Epithelial cell of esophagus (primary cell): ENCODE measurements at regions not wholly inside any gene's neighbourhood (a gene's known extent, or its start where the extent isn't known, plus 50 kb on each side); places are given as distances from the start of the nearest gene placed in this dataset.

Source experiments
- DNase-seq: peaks from one replicate; pipeline ENCODE4 v3.0.0; 2010; ENCODE audit warnings: low read depth
- H3K4me3 ChIP-seq: 2 replicates; pipeline ENCODE4 v1.5.1; 2011; ENCODE audit warnings: mild to moderate bottlenecking, low read length, control low read depth
- TF ChIP-seq, protein P1 (sequence below): IDR thresholded peaks from 2 replicates; pipeline ENCODE4 v1.5.1; 2011; ENCODE audit warnings: low read depth, mild to moderate bottlenecking, low read length, control low read depth, inconsistent platforms; ENCODE audit not compliant: insufficient read depth; ENCODE audit errors: missing control alignments

DNA sequence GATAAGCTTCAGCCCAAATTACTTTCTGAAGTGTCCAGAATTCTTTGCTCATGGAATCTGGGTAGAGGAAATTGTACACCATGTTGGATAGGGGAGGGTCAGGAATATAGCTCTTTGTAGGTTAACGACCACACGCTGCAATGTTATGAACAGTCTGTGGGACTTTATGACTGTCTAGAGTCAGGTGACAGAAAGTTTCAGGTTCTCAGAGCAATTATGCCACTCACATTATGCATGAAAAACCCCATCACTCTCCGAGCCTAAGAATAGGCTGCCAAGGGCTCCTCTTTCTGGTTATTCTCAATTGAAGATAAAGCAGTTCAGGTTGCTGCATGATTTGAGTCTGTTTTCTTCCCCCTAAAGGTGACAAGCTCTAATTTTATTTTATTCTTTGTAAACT lies 430.9 kb downstream of the ATP23 start:
- TF ChIP-seq, protein P1, sequence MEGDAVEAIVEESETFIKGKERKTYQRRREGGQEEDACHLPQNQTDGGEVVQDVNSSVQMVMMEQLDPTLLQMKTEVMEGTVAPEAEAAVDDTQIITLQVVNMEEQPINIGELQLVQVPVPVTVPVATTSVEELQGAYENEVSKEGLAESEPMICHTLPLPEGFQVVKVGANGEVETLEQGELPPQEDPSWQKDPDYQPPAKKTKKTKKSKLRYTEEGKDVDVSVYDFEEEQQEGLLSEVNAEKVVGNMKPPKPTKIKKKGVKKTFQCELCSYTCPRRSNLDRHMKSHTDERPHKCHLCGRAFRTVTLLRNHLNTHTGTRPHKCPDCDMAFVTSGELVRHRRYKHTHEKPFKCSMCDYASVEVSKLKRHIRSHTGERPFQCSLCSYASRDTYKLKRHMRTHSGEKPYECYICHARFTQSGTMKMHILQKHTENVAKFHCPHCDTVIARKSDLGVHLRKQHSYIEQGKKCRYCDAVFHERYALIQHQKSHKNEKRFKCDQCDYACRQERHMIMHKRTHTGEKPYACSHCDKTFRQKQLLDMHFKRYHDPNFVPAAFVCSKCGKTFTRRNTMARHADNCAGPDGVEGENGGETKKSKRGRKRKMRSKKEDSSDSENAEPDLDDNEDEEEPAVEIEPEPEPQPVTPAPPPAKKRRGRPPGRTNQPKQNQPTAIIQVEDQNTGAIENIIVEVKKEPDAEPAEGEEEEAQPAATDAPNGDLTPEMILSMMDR: no peak
- H3K4me3 ChIP-seq: no peak overlapping the region
- DNase-seq: no peak

DNA sequence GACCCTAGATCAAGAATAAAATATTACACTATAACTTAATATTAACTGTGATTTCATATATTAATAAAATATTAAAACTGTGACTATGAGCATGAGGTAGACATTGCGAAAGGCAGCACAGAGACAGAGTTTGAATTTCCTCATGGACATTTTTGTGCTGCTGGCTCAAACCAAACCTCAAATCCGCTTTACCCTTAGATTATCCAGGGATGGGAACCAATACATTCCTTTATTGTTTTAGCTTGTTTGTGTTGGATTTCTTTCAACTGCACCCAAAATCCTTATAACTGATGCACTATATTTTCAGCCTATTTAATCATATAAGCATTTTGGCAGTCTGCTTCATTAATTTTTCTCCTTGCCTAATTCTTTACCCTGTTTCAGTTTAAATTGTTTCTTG lies 436.7 kb downstream of the ATP23 start:
- TF ChIP-seq, protein P1: no peak
- no peak overlapping the region for H3K4me3 ChIP-seq
- no peak for DNase-seq

DNA sequence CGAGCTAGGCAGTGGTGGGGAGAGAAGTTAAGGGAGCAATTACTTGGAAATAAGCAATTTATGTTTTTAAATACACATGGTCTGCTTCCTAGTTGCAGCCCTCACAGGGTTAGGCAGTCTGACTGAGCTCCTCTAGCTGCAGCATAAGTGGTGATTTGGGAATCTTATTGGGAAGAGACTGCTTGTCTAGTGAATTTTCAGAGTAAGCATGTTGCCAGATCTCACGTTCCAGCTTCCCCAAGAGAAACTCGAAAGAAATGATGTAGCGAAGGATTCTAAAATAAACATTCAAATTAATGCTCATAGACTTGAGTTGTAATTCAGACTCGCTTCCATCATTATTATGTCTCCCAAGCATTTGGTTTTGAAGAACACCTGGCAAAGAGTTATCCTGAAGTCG lies 440.2 kb downstream of the ATP23 start:
- TF ChIP-seq, protein P1: no peak
- H3K4me3 ChIP-seq: no peak overlapping the region
- no peak for DNase-seq

DNA sequence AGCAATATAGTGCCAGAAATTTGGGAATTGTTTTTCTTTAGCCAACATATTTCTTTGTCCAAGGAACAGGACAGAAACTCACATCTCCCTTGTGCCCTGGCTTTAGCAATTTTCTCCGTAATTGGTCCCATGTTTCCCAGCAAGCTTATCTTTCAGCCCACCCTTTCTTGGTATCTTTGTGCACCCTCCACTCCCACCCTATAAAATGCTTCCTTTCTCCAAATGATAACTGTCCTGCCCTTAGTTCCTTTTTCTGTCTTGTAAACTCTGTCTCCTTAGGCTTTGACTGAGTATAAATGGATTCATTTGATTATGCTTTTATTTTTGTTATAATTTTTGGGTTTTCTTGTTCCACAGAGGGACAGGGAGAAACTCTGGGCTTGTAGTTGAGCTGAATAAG lies 442.8 kb downstream of the ATP23 start:
- no peak for DNase-seq
- TF ChIP-seq, protein P1: no peak
- no peak overlapping the region for H3K4me3 ChIP-seq

DNA sequence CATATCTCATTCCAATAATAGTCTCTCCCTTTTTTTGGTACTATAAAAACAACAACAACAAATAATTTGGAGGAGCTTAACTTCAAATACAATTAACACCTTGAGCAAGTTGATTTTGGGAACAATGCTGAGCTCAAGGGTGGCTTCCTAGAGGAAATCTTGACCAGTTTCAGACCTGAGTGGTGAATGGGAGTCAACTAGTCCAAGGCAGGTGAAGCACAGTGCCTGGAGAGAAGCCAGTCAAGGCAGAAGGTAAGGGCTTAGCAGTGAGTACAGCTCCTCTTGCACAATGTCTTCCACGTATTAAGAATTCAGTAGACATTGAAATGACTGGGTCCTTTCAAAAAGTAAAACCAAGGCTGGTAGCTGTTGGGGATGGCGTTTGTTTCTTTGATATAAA lies 444.8 kb downstream of the ATP23 start:
- TF ChIP-seq, protein P1: no peak
- H3K4me3 ChIP-seq: no peak overlapping the region
- peak; percentile 60 for DNase-seq

DNA sequence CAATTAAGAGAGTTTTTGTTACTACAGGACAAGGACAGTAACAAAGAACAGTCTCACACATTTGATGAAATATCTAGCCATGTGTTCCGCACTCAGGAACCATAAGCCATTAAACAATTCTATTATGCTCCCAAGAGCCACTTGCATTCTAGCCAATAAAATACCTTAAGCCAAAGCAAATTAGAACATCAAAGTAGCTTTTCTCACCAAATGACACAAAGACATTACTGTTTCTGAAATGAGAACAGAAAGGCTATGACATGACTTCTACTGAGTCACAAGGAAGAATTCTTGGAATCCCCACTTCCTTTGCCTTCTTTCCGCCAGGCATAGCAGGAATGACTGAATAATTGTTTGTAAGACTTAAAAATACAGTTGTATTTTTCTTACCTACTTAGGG lies 445.8 kb downstream of the ATP23 start:
- peak; percentile 64 for DNase-seq

DNA sequence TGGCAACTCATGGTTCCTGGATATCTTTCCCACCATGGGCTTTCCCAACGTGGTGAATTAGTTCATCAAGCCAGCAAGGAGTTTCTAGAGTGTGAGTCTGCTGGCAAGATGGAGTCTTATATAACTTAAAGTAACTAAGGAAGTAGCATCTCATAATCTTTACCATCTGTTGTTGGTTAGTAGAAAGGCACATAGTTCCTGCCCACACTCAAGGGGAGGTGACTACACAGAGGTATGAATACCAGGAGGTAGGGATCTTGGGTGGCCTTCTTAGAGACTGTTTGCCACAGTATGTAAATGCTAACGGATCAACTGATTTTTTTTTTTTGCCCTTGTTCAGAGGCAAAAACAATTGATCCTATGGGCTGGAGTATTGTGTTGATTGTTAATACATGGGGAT lies 446.9 kb downstream of the ATP23 start:
- H3K4me3 ChIP-seq: no peak overlapping the region
- TF ChIP-seq, protein P1: no peak
- no peak for DNase-seq

More for the DNA sequence above, 445.8 kb downstream of the ATP23 start:
- TF ChIP-seq, protein P1: no peak
- H3K4me3 ChIP-seq: no peak overlapping the region
